ENCODE measurements at regions not wholly inside any gene's neighbourhood (a gene's known extent, or its start where the extent isn't known, plus 50 kb on each side); places are given as distances from the start of the nearest gene placed in this dataset.
"Not testable (repeated sequence)": the region's sequence is repeated elsewhere in the genome, so short reads cannot be mapped to it uniquely, and the experiment has no call there.

DNA sequence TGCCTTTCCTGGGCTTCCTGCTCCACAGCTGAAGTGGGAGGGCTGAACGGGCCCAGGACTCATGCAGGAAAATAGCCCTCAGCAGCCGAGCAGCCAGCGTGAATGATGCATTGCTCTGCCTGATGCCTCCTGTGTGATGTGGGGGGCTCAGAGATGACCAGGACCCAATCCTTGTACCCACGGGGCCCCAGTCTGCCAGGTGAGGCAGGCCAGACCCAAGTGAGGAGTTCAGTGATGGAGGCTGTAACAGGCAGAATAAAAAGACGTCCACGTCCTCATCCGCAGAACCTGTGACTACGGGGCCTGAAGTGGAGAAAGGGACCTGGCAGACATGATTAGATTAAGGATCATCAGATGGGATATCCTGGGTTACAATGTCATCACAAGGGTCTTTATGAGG lies 194.9 kb upstream of the HDAC4 start:
- H3K4me3 Mint-ChIP-seq (ENCODE audit: low read depth): no peak overlapping the region
- H3K36me3 Mint-ChIP-seq (ENCODE audit: low read depth): no peaks in the 10 kb centered on the region
- no peaks in the 10 kb centered on the region for H3K4me1 Mint-ChIP-seq (ENCODE audit: low read depth)
- peaks cover 15% of the 10 kb centered on the region for H3K9me3 Mint-ChIP-seq
- intact Hi-C loops (cut with micrococcal nuclease): no loop called here
- H3K27me3 Mint-ChIP-seq (ENCODE audit: low read depth): no peaks in the 10 kb centered on the region
- DNase-seq (ENCODE audit: low spot score): no peak
- H3K27ac Mint-ChIP-seq: no peak overlapping the region

DNA sequence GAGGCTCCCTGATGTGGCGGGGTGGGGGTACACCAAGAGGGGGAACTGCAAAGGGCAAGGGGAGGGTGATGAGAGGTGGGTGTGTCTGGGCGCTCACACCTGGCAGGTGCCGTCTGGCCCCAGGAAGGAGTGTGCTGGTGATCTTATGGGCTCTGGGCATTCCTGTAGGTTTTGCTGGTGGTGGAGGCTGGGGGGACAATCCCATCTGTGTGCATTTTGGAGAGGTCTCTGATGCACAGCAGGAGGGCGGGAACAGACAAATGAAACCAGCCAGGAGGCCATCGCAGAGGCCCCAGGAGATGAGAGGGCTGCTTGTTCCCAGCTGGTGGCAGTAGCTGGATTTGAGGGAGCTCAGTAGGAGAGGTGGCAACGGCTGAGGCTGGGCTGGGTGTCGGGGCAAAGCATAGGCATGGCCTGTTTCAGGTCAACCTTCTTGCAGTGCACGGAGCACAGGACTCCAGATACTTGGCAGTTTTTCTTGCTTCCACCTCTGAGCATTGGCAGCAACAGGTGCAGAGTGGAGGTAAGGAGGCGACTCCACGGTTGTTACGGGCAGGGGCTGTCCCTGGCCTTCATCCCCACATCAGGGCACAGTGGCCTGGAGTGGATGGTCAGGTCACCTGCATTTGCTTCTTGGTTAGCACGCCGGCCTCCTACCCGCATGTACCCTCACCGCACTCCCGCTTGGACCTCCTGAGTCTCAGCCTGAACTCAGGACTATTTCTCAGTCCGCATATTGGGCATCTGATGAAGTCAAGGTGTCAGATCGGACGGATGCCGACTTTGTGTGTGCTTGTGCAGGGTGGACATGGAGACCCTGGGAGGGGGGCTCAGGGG lies 194.2 kb upstream of the HDAC4 start:
- H3K9me3 Mint-ChIP-seq: peaks cover 16% of the 10 kb centered on the region
- no peaks in the 10 kb centered on the region for H3K4me1 Mint-ChIP-seq (ENCODE audit: low read depth)
- H3K36me3 Mint-ChIP-seq (ENCODE audit: low read depth): no peaks in the 10 kb centered on the region
- no peak overlapping the region for H3K4me3 Mint-ChIP-seq (ENCODE audit: low read depth)
- no peak for DNase-seq (ENCODE audit: low spot score)
- H3K27ac Mint-ChIP-seq: no peak overlapping the region
- H3K27me3 Mint-ChIP-seq (ENCODE audit: low read depth): no peaks in the 10 kb centered on the region
- intact Hi-C loops (cut with micrococcal nuclease): no loop called here

DNA sequence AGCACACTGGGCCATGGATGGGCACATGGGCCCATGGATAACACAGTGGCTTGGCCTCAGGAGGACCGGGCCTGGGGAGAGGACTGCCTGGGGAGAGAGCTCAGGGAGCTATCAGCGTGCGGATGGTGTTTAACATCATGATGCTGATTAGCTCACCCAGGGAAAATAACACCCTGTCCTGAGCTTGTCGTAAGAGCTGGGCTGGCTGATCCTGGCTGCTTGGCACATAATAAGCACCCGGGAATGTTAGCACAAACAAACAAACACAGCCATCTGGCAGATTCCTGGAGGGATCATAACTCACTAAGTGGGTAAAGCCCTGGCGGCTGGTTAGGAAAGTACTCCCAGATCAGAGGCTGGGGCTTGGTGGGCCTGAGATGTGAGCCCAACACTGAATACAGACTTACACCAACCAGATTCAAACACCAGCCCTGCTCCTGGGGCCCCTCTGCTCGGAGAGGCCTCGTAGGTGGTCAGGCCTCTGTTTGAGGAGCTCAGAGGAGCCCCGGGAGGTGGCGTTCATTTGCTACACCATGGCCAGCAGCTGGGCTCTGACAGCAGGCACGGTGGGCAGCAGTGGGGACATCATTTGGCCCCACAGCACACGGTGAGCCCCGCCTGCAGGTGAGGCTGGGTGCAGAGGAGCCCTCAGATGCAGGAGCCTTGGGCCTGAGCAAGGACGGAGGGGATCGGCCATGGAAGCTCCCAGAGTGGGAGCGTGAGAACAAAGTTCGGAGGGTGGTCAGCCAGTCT lies 193.4 kb upstream of the HDAC4 start:
- H3K27me3 Mint-ChIP-seq (ENCODE audit: low read depth): no peaks in the 10 kb centered on the region
- H3K27ac Mint-ChIP-seq: no peak overlapping the region
- H3K4me1 Mint-ChIP-seq (ENCODE audit: low read depth): no peaks in the 10 kb centered on the region
- no peak for DNase-seq (ENCODE audit: low spot score)
- H3K36me3 Mint-ChIP-seq (ENCODE audit: low read depth): no peaks in the 10 kb centered on the region
- H3K4me3 Mint-ChIP-seq (ENCODE audit: low read depth): no peak overlapping the region
- intact Hi-C loops (cut with micrococcal nuclease): no loop called here
- peaks cover 16% of the 10 kb centered on the region for H3K9me3 Mint-ChIP-seq

DNA sequence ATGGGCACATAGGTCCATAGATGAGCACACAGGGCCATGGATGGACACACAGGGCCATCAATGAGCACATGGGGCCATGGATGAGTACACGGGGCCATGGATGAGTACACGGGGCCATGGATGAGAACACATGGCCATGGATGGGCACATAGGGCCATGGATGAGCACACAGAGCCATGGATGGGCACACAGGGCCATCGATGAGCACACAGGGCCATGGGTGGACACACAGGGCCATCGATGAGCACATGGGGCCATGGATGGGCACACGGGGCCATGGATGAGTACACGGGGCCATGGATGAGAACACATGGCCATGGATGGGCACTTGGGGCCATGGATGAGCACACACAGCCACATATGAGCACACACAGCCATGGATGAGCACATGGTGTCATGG lies 192.6 kb upstream of the HDAC4 start:
- Mint-ChIP-seq H3K27ac (no peak overlapping the region), H3K4me1 (ENCODE audit: low read depth) (no peaks in the 10 kb centered on the region), H3K36me3 (ENCODE audit: low read depth) (no peaks in the 10 kb centered on the region), H3K9me3 (peaks cover 16% of the 10 kb centered on the region), H3K27me3 (ENCODE audit: low read depth) (no peaks in the 10 kb centered on the region), H3K4me3 (ENCODE audit: low read depth) (no peak overlapping the region)
- no peak for DNase-seq (ENCODE audit: low spot score)
- intact Hi-C loops (cut with micrococcal nuclease): no loop called here

DNA sequence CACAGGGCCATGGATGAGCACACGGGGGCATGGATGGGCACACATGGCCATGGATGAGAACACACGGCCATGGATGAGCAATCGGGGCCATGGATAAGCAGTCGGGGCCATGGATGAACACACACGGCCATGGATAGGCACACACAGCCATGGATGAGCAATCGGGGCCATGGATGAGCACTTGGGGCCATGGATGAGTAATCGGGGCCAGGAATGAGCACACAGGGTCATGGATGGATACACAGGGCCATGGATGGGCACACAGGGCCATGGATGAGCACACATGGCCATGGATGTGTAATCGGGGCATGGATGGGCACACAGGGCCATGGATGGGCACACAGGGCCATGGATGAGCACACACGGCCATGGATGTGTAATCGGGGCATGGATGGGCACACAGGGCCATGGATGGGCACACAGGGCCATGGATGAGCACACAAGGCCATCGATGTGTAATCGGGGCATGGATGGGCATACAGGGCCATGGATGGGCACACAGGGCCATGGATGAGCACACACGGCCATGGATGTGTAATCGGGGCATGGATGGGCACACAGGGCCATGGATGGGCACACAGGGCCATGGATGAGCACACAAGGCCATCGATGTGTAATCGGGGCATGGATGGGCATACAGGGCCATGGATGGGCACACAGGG lies 191.9 kb upstream of the HDAC4 start:
- H3K9me3 Mint-ChIP-seq: peaks cover 16% of the 10 kb centered on the region
- intact Hi-C loops (cut with micrococcal nuclease): not testable (repeated sequence)

DNA sequence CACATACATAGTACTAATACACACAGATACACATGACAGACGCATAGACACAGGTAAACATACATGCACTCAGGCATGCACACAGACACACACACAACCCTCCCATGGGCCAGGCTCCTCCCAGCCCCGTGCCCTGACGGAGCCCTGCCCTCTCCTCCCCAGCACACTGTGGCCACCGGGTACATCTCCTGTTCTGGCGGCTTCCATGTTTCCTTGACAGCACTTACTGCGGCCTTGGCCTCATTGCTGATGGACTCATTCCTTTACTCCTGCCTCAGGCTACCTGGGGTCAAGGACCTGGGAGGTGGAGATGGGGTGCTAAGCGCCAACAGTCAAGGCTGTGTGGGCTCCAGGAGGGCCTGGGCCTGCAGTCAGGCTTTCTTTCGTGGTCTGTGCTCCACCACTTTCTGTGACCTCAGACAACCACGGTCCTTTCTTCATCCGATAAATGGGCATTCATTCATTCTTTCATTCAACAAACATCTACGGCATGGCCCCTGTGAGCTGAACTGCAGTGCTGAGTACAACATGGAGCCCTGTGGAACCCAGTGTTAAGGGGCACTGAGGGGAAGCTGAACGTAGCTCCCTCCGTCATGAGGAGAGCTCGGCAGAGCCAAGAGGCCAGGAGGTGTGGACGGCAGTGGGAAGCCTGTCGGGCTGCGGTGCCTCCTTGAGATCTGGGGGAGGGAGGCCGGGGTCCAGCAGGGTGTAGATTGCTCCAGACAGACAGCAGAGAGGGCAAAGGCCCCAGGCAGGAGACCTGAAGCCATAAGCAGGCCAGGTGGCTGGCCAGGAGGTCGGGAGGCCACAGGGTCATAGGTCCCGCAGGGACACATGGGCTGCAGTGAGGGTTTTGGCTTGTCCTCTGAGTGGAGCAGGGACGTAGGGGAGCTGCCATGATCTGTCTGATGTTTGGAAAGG lies 190.4 kb upstream of the HDAC4 start:
- H3K4me3 Mint-ChIP-seq (ENCODE audit: low read depth): no peak overlapping the region
- H3K9me3 Mint-ChIP-seq: peaks cover 16% of the 10 kb centered on the region
- intact Hi-C loops (cut with micrococcal nuclease): no loop called here
- H3K27me3 Mint-ChIP-seq (ENCODE audit: low read depth): no peaks in the 10 kb centered on the region
- H3K36me3 Mint-ChIP-seq (ENCODE audit: low read depth): no peaks in the 10 kb centered on the region
- no peak for DNase-seq (ENCODE audit: low spot score)
- no peak overlapping the region for H3K27ac Mint-ChIP-seq
- H3K4me1 Mint-ChIP-seq (ENCODE audit: low read depth): no peaks in the 10 kb centered on the region

More for the DNA sequence above, 191.9 kb upstream of the HDAC4 start:
- not testable (repeated sequence) for H3K4me3 Mint-ChIP-seq (ENCODE audit: low read depth); H3K27ac Mint-ChIP-seq; H3K36me3 Mint-ChIP-seq (ENCODE audit: low read depth); H3K27me3 Mint-ChIP-seq (ENCODE audit: low read depth); H3K4me1 Mint-ChIP-seq (ENCODE audit: low read depth); DNase-seq (ENCODE audit: low spot score)

DNA sequence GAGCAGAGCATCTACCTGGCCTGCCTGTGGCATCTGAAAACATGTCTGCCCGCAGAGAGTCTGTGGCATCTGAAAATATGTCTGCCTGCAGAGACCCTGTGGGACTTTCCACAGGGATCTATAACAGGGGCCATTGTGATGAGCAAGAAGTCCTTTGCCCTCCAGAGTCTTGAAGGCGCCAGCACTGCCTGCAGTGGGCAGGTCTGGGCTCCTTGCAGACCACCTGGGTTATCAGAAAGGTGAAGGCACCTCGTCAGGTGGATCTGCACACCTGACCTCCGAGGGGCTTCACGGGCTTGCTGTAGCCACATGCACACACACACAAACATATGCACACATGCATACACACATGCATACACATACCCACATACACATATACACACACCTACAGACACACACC lies 189.5 kb upstream of the HDAC4 start:
- Mint-ChIP-seq H3K4me1 (ENCODE audit: low read depth) (no peaks in the 10 kb centered on the region), H3K9me3 (peaks cover 16% of the 10 kb centered on the region), H3K27ac (no peak overlapping the region), H3K27me3 (ENCODE audit: low read depth) (no peaks in the 10 kb centered on the region), H3K36me3 (ENCODE audit: low read depth) (no peaks in the 10 kb centered on the region), H3K4me3 (ENCODE audit: low read depth) (no peak overlapping the region)
- no peak for DNase-seq (ENCODE audit: low spot score)
- intact Hi-C loops (cut with micrococcal nuclease): no loop called here

DNA sequence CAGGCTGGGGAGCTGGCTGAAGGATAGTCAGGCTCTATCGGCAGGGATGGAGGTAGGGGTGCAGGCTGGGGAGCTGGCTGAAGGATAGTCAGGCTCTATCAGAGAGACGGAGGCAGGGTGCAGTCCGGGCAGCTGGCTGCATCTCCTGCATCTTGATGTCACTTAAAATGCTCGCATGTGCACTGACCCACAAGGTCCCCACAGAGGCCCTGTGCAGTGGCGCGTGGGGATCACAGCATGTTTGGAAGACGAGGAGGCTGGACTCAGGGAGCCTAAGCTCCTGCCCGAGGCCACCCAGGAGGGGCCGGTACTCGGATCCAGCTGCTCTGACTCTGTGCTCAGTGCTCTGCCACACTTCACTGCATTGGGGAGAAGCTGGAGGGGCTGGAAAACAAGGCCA lies 189.0 kb upstream of the HDAC4 start:
- Mint-ChIP-seq H3K36me3 (ENCODE audit: low read depth) (no peaks in the 10 kb centered on the region), H3K4me3 (ENCODE audit: low read depth) (no peak overlapping the region), H3K27ac (no peak overlapping the region), H3K27me3 (ENCODE audit: low read depth) (no peaks in the 10 kb centered on the region), H3K9me3 (peaks cover 16% of the 10 kb centered on the region), H3K4me1 (ENCODE audit: low read depth) (no peaks in the 10 kb centered on the region)
- intact Hi-C loops (cut with micrococcal nuclease): no loop called here
- DNase-seq (ENCODE audit: low spot score): no peak

DNA sequence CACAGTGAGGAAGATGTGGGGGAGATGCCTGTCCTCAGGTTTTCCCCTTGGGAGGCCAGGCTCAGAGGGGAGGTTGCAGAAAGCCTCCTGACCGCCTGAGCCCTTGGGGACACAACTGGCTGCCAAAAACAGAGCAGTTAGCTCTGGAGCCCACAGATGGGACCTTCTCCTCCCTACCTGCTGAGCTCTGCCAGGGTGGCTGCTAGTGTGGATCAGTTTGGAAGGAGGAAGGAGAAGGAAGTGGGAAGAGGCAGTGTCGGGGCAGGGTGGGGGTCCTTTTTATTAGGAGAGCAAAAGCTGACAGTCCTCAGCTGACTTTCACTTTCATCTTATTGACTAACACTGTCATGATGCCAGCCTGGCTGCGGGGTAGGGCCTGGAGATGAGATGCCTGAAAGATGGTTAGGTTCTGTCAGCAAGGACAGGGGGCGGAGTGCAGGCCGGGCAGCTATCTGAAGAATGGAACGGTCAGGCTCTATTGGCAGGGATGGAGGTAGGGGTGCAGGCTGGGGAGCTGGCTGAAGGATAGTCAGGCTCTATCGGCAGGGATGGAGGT lies 188.5 kb upstream of the HDAC4 start:
- Mint-ChIP-seq H3K9me3 (peaks cover 16% of the 10 kb centered on the region), H3K4me3 (ENCODE audit: low read depth) (no peak overlapping the region), H3K27me3 (ENCODE audit: low read depth) (no peaks in the 10 kb centered on the region), H3K36me3 (ENCODE audit: low read depth) (no peaks in the 10 kb centered on the region), H3K27ac (no peak overlapping the region), H3K4me1 (ENCODE audit: low read depth) (no peaks in the 10 kb centered on the region)
- DNase-seq (ENCODE audit: low spot score): no peak
- intact Hi-C loops (cut with micrococcal nuclease): no loop called here

DNA sequence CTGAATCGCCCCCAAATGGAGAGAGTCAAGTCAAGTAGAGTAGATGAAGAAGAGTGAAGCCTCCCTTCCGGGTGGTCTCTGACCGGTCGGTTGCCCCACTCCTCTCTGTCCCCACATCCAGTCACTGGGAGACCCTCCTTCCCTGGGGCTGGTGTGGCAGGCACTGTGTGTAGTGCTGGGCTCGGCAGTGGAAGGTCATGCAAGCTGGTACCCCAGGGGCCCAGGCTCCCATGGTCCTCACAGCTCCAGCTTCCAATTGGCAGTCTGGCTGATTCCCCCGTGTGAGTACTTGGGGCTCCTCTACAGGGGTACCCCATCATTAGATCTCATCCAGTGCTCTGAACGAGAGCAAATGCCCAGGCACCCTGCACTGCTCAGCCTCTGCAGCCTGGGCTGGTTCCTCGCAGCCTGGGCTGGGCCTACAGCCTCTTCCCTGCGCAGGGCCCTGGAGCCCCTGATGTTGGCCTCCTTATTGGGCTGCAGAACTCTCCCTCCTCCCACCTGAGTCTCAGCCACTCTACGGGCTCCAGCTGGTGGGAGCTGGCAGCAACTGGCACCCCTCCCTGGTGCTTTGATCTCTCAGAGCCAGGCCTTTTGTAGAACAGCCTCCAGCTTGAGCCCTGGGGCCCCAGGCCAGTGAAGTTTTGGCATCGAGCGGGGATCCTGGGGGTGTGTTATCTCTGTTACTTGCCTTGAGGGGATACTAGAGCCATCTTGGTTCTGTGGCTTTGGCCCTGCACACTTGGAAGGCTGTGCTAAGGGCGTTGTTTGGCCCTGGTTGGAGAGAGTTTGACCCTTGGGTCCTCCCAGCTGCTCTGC lies 187.8 kb upstream of the HDAC4 start:
- H3K9me3 Mint-ChIP-seq: peaks cover 16% of the 10 kb centered on the region
- no peaks in the 10 kb centered on the region for H3K27me3 Mint-ChIP-seq (ENCODE audit: low read depth)
- intact Hi-C loops (cut with micrococcal nuclease): no loop called here
- H3K36me3 Mint-ChIP-seq (ENCODE audit: low read depth): no peaks in the 10 kb centered on the region
- no peak overlapping the region for H3K4me3 Mint-ChIP-seq (ENCODE audit: low read depth)
- no peak for DNase-seq (ENCODE audit: low spot score)
- no peaks in the 10 kb centered on the region for H3K4me1 Mint-ChIP-seq (ENCODE audit: low read depth)
- H3K27ac Mint-ChIP-seq: no peak overlapping the region

DNA sequence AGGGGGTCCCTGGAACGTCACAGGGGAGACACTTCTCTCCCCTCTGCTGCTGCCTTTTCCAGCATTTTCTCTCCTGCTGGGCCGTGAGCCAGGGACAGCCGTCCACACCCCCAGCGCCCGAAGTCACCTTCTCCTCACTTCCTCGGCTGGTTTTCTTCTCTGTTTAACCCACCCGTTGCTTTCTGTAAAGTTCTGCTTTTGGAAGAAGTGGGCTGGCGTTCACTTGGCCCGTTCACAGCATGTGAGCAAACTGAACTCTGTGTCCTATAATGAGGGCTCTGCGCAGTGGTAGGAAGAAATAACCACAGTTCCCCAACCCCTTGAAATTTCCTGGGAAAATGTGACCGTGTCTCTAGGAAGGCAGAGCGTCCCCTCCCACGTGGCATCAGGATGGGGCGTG lies 187.0 kb upstream of the HDAC4 start:
- H3K27me3 Mint-ChIP-seq (ENCODE audit: low read depth): no peaks in the 10 kb centered on the region
- no peaks in the 10 kb centered on the region for H3K4me1 Mint-ChIP-seq (ENCODE audit: low read depth)
- H3K9me3 Mint-ChIP-seq: peaks cover 16% of the 10 kb centered on the region
- no peak overlapping the region for H3K27ac Mint-ChIP-seq
- no peak overlapping the region for H3K4me3 Mint-ChIP-seq (ENCODE audit: low read depth)
- DNase-seq (ENCODE audit: low spot score): no peak
- no peaks in the 10 kb centered on the region for H3K36me3 Mint-ChIP-seq (ENCODE audit: low read depth)
- intact Hi-C loops (cut with micrococcal nuclease): no loop called here
